ENCODE measurements at regions not wholly inside any gene's neighbourhood (a gene's known extent, or its start where the extent isn't known, plus 50 kb on each side); places are given as distances from the start of the nearest gene placed in this dataset.

DNA sequence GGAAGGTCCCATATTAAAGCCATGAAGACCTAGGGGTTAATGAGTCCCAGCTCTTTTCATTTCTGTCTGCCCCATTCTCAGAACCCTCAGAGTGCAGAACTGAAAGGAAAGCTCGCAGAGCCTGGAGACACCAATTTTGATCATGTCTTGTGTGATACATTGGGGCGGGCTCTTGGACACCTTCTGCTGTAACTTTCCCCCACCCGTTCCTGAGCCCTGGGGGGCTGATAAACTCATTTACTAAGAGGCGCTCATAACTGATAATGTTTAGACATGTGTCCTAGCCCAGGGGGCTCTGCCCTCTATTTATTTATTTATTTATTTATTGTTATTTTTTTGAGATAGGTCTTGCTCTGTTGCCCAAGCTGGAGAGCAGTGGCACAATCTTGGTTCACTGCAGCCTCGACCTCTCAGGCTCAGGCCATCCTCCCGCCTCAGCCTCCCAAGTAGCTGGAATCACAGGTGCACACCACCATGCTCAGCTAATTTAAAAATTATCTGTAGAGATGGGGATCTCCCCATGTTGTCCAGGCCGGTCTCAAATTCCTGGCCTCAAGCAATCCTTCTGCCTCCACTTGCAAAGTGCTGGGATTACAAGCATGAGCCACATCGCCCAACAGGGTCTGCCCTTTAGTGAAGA is 72.4 kb upstream of the HAAO start:
- DNase-seq: no peak

DNA sequence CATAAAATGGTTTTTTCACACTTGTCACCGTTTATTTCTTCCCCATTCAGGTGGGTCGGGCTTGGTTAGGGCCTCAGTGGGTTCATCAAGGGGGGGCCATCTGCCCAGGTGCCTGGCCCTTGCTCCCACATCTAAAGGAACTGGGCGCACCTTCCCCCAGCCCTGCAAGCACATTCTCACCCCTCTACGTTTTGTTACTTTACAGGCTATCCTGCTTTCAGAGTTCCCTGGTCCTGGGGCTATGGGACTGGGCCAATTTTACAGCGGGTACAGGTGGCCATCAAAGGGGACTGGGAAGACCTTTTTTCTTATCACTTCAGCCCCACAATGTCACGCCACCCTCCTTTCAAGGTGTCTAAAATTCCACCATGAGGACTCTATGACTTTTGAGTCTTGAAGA is 71.8 kb upstream of the HAAO start:
- no peak for DNase-seq

DNA sequence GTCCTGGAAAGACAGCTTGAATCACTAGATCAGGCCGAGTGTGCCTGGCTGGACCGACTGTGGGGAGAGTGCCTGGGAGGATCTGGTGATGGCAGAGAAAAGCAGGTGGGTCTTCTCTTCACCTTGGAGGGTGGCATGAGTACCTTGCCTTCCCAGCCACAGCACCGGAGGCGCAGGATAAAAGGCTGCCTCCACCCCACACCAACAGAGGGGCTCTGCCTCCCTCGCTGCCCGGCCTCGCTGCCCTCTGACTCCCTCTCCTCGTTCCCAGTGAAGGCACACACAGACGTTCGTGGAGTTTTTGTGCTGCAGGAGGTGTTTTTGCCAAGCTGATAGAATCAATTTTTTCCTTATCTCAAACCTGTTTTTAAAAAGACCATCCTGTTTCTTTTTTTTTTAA is 71.4 kb upstream of the HAAO start:
- DNase-seq: no peak

DNA sequence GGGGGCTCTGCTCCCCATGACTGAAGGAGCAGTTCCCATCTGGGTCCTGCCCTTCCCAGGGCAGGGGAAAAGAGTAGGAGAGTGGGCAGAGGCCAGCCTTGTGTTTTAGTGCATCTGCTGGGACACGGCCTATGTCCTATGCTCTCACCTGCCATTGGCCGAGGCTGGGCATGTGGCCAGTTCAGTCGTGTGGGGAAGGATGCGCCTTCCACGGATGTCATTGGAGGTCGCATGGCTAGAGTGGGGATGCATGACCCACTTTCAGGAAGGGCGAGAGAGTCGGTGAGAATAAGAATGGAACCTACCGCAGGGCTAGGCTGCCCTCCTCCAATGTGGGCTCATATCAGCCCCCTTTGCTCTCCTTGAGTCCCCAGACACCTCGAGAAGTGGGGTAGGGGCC is 70.9 kb upstream of the HAAO start:
- DNase-seq: no peak

DNA sequence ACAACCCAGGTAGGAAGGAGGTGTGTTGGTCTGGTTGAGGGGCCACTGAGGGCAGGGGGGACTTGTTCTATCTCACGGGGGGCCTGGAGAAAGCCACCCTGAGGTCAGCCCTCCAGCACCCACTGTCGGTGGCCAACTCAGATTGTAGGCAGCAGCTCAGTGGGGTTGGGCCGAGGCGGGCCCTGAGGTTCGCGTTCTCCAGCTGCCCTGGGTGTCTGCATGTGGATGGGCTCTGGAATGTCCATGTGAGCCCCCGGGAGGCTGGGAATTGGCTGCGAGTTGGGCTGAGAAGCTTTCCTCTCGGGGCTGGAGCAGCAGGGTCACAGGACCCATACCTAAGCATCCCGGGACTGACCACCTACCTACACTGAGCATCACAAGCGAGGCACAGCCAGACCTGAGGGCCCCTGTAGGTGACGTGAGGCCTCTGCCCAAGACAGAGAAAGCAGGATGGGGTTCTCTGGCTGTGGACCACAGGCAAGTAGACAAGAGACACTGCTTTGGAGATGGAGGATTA is 70.3 kb upstream of the HAAO start:
- no peak for DNase-seq

DNA sequence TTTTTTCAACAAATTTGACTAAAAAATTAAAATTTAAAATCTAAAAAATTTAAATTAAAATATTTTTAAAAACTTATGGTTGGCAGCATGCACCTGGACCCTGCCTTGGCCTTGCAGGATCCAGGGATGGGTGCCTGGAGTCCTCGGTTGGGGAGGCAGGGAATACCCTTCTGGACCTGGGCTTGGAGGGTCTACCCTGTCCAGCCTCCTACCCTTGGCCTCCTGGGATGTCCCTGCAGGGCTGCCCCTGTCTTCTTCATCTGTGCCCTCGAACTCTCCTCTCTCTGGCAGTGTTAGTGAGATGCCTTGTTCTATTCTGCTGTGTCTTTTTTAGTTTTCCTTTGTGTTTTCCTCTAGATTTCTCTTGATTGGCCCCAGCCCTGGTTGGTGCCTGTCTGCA is 68.9 kb upstream of the HAAO start:
- no peak for DNase-seq

DNA sequence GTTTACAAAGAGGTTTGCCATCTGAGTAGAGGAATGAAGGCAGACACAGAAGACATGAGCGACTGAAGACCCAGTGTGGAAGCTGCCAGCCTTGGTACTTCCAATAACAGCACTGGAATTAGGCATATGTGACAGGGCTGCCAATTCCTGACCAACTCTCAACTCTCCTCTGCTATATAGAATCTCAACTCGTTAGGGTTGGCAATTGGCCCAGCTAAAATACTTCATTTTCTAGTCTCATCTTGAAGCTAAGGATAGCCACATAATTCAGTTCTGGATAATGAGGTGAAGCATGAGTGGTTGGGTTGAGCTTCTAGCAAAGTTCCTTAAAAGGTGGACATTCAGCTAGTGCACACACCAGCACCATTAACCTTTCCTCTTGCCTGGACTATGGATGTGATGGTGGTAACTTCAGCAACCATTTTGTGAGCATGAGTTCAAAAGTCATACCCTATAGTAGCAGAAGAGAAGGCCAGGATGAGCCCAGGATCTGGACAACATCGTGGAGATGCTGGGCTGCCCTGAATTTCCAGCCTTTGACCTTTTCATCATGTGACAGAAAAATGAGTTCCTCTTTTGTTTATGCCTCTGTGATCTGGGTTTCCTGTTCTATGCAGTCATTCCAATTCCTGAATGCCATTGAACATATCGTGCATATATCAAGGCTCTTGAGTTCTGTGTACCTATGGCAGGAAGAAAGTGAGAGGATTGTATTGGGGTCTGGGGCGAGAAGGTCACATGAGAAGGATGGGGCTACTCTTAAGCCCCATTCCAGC is 68.1 kb upstream of the HAAO start:
- no peak for DNase-seq

DNA sequence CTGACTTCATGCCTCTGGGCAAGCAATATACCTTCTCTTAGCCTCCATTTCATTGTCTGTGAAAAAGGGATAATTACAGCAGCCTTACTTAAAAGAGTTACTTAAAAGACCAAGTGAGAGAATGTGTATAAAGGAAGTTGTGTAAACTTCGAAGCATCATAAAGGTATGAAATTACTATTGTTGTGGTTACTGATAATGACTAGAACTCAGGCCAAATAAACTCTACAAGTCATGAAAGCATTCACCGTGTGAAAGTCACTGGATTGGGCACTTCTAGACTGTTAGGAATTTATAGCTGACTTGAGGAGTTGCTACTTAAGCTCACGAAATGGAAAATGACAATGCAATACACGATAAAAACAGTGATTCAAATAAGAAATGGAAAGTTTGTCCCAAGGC is 67.4 kb upstream of the HAAO start:
- DNase-seq: no peak

DNA sequence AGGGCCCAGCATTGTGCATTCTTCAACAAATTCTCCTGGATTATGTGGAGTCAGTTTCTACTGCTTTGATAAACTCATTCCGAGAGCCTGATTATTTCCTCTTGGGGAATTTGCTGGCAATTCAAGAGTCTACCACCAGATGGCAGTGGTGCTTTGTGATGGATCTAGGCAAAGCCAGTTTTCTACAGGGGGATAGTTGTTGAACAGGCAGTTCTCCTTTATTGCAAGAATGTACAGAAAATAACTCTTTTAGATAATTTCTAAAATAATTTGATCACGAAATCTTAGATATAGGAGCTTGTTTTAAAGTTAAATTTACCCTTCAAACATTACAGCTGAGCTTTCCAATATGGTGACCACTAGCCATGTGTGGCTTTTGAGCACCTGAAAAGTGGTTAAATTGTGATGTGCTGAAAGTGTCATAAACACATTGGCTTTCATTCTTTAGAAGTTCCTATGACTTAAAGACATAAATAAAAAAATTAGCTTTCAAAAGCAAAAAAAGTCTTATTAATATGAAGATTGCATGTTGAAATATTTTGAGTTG is 66.7 kb upstream of the HAAO start:
- no peak for DNase-seq

DNA sequence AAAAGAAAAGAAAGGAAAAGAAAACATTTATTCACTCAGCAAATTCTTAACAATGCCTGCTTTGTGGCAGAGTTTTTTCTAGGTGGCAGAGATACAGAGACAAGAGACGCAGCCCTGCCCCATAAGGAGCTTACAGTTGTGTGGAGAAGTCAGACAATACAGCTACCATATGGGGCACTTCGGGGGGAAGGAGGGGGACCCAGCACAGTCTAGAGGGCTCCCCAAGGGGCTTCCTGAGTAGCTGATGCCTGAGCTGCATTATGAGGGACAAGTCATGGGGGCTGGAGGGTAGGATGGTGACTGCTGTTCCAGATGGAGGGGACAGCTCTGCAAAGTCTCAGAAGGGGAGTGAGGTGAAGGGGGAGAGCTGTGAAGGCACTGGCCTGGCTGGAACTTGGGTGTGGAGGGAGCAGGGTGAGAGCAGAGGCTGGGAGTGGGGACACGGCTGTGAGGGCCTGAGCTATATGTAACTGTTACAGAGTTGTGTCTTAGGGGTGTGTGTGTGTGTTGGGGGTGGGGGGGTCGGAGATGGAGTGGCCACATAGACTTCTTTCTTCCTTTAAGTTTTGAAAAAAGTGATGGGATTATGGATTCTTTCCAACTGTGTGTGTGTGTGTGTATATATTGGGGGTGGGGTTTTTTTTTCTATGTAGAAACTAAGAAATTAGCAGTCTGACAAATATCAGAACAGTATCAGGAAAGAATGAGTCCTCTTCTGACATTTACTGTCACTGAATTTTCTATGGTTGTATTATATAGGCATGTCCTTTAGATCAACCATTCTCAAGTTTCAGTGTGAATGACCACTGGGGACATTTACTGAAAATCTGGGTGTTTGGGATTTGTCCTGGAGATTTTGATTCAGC is 66.0 kb upstream of the HAAO start:
- DNase-seq: no peak

DNA sequence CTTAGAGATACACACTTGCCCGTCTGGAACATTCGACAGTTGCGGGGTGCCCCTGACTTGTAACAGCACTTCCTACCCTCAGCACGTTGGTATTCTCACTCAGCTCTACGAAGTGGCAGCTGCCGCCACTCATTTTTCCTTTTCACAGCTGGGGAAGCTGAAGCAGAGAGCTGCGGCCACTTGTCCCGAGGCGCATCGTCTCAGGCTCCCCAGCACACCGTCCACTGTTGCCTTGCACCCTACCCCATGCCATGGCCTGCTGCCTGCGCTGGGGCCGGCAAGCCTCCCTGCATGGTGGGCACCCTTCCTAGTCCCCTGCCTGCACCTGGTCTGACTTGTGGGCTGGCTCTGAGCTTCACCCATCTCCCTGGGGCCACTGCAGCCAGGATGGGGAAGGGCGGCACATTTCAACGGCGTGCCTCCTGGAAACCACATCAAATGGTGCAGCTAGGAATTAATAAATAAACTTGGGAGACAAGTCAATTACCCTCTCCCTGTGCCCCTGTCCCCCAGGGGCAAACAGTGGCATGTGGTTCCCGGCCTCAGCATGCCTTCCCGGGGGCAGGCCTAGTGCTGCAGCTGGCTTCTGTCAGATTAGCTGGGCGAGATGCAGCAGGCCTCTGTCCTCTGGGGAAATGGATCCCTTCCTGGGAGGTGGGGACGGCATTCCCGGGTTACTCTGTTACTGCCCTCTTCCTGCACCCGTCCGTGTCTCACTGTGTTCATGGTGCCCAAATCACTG is 64.7 kb upstream of the HAAO start:
- DNase-seq: no peak

DNA sequence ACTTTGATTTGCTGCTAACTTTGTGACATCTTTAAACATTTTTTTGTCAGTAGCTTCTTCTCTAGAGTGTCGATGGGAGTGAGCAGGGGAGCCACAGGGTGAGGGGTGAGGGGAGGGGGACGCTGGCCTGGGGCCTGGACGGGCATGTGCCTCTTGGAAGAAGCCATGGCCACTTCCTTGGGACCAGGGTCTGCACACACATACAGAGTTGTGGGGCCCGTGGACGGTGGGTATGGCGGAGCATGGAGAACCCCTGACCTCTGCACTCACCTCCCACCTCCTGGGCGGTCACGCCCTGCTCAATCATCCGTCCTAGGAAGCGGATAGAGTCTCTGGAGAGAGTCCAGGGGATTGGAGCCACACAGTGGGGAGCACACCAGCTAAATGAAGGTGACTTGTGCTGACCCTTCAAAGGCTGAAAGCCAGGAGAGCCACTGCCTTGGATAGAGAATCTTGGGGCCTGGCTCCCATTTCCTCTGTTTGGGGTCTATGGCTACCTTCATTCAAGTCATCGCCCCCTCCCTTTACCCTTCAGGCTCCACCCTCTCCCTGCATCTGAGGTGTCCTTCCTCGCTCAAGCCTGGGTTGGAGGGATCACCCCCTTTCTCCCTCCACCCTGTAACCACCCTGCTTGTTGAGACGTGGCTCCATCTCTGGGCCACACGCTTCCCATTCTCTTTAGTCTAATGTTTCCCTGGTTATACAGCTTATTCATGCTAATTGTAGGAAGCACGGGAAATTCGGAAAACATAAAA is 63.9 kb upstream of the HAAO start:
- no peak for DNase-seq

DNA sequence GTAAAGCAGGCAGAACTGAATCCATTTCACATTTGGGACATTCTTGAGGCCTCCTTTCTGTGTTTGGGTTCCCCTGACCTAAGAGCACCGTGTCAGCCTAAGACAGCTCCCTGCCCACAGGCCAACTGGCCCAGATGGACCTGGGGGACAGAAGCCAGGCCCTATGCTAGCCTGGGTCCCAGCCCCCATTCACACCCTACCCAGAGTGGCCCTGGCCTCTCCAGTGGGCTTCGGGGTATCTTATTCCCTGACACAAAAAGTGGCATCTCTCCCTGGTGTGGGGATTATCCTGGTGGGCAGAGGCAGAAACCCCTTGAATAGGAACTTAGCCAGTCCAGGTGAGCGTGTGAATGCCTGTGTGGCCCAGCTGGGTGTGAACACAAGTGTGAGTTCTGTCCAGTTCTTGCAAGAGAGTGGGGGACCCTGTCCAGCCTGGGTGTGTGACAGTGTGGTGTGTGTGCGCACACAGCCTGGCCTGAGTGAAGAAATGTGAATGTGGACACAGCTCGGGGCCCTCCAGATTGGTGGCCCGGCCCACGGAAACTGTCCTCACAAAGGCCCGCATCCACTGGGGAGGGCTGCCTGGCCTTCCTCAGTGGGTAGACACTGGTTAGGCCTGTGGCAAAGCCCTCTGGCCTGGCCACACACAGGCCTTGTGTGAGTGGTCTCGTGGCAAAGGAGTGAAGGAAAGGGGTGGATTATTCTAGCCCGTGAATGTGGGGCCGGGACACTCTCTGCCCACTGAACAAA is 63.0 kb upstream of the HAAO start:
- no peak for DNase-seq

DNA sequence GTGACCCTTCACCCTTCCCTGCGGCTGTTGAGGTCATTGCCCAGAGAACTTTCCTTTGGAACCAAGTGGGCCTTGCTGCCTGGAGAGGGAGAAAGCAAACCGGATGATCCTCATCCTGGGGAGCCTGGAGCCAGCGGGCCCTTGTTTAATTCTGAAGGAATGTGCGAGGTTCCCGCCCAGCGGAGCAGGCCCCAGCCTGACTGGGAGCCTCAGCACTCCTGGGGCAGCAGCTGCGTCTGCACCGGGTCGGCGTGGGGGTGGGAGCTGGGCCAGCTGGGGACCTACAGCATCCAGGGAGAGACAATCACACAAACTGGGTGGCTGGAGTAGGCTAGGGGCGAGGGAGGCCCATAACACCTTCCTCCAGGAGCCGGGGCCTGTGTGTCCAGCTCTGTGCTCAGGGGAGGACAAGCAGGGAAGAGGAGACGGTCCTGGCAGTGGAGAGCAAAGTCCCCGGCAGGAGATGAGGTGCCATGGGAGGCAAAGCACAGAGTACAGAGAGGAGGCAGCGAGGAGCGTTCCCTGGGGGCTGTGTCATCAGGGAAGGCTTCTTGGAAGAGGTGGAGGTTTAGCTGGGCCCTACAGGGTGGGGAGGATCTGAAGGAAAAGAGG is 61.9 kb upstream of the HAAO start:
- DNase-seq: no peak

DNA sequence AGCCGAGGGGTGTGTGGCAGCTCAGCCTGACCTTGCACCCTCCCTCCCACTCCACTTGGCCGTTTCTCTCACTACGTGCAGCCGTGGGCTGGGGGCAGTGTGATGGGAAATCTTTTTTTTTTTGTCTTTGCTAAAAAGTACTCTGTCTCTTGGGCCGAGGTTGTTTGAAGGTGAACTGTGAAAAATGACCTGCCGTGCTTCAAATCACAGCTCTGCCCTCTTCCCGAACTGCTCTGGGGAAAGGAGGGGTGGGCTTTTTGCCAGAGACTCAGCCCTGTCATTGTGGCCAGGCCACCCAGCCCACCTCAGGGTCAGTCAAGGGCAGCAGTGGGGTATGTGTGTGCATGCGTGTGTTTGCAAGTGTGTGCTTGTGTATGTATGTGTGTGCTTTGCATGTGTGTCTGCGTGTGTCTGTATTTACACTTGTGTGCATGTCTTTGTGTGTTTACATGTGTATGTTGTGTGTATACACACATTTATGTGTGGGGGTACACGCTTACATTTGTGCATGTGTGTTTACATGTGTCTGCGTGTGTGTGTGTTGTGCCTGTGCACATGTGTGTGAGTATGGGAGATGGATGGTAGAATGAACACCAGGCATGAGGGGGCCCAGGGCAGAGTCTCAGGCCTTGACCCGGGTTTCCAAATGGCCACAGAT is 61.3 kb upstream of the HAAO start:
- no peak for DNase-seq

DNA sequence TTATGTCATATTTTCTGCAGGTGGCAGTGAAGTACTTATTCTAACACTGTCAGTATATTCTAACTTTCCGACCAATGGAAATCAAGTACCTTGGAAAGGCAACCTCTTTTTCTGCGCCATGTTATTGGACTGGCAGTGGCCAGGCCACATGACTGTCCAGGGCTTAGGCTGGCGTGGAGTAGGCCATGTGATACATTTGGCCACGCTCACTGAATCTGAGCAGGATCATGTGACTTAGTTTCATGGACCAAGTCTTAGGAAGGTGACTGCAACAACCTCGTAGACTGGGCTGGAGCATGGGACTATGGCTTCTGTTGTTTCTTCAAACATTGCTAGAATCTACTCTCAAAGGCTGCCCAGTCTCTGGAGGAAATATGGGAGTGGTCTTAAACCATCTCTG is 60.4 kb upstream of the HAAO start:
- no peak for DNase-seq

DNA sequence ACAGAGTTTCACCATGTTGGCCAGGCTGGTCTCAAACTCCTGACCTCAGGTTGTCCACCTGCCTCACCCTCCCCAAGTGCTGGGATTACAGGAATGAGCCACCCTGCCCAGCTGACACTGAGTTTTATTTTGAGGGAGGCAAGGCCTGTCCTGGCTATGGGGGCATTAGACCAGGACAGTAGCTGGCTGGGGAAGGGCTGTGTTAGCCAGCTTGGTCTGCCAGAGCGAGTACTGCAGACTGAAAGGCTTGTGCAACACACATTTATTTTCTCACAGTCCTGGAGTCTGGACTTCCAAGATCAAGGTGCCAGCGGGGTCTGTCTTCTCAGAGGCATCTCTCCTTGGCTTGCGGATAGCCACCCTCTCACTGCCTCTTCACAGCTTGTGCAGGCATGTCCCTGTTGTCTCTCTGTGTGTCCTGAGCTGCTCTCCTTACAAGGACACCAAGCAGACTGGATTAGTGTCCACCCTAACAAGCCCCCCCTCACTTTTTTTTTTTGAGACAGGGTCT is 59.4 kb upstream of the HAAO start:
- DNase-seq: no peak

DNA sequence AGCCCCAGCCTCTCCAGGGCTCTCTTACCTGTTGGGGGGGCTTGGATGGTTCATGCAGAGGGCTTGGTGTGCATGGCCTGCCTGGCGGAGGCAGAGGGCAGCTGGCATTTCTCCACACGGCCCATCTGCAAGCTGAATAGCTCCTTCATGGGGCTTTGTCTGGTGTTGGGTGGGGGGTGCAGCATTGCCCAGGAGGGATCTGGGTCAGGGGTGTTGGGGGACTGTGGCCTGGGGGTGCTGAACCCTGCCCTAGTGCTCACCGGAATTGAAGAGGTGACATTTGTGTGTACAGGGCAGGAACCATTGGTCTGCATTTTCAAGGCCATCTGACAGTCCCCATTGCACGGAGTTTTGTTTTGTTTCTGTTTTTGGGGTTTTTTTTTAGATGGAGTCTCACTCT is 58.8 kb upstream of the HAAO start:
- no peak for DNase-seq

DNA sequence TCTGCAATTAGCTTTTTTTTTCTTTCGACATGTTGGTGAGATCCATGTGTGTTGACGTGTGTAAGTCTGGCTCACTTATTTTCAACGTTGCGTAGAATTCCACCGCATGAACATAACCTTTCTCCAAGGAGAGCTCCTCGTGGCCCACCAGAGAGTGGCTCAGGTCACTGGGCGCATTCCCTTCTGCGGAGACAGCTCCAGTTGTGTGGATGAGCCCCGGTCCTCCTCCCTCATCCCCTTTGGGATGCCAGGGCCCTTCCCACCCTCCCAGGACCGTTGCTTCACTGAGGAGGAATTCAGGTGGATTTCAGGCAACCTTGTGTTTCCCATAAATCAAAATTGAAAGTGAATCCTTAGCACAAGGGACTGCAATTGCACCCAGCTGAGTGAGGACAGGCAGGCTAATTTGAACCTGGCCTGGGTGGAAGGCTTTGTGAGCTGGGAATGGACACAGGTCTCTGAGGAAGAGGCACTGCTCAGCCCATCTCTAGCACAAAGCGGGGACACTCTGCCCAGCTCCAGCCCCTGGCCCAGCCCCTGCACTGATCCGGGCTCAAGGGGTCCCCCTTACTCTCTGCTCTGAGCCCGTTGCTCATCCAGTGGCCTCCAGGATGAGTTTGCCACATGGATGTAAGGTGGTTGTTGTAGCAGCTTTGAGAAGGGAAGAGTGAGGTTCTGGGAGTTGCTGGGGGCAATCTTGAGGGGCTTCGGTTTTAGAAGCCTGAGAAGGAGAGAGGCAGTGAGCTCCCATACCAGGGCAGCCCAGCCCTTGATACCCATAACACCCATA is 57.8 kb upstream of the HAAO start:
- no peak for DNase-seq
